ENCODE measurements at regions not wholly inside any gene's neighbourhood (a gene's known extent, or its start where the extent isn't known, plus 50 kb on each side); places are given as distances from the start of the nearest gene placed in this dataset.

GRCh38 chr4:130753926-130754325 is 1658.0 kb downstream of the C4orf33 start:
- no peak for TF ChIP-seq CTCF (conservative IDR thresholded peaks at IDR 0.05; ENCODE audit: low read depth, low read length)
- TF ChIP-seq EZH2 (IDR thresholded peaks at IDR 0.05; ENCODE audit: borderline replicate concordance, low read depth, low read length, poor library complexity, severe bottlenecking): no peak

Measured in A673 (cell line).